H1 (cell line): ENCODE measurements at regions not wholly inside any gene's neighbourhood (a gene's known extent, or its start where the extent isn't known, plus 50 kb on each side); places are given as distances from the start of the nearest gene placed in this dataset.

Source experiments
- CTCF ChIA-PET: fragments of 300-600 bp; sonication (Branson Sonifier 250); formaldehyde crosslinking; loops from one replicate; lab custom pipeline; 2021; ENCODE audit not compliant: partially characterized antibody; lab: Charles Lee
- POLR2A ChIA-PET: fragments of 300-600 bp; sonication (Branson Sonifier 250); formaldehyde crosslinking; loops from one replicate; lab custom pipeline; 2021; ENCODE audit warnings: inconsistent platforms; ENCODE audit not compliant: partially characterized antibody; lab: Charles Lee
- DNase-seq, 2 experiments: peaks; one replicate each; pipeline versions ENCODE4 v3.0.0 to v3.0.0-alpha.2; 2010 to 2022; ENCODE audit warnings: low spot score in 2 of 2, low read depth in 1 of 2, mixed read lengths in 1 of 2
- FAIRE-seq: peaks from 2 replicates; lab custom pipeline; 2011; peaks lifted over from hg19 to GRCh38; lab: Jason Lieb, UNC
- H2AFZ ChIP-seq: 2 replicates; pipeline ENCODE4 v1.8.1; 2012; ENCODE audit warnings: low read length, inconsistent platforms
- H2AK5ac ChIP-seq: 2 replicates; pipeline ENCODE4 v1.6.1; 2013; ENCODE audit warnings: low read depth, low read length
- H2BK120ac ChIP-seq: replicated peaks from 2 replicates; pipeline ENCODE3; 2013; ENCODE audit warnings: low read depth, low read length, inconsistent platforms
- H2BK12ac ChIP-seq: 2 replicates; pipeline ENCODE4 v1.6.1; 2013; ENCODE audit warnings: low read depth, low read length
- H2BK15ac ChIP-seq: 2 replicates; pipeline ENCODE4 v1.6.1; 2013; ENCODE audit warnings: low read length
- H2BK20ac ChIP-seq: 2 replicates; pipeline ENCODE4 v1.6.1; 2013; ENCODE audit warnings: low read length
- H2BK5ac ChIP-seq: 2 replicates; pipeline ENCODE4 v1.6.1; 2013; ENCODE audit warnings: low read depth, low read length
- H3K14ac ChIP-seq: 2 replicates; pipeline ENCODE4 v1.6.1; 2013; ENCODE audit warnings: inconsistent platforms; ENCODE audit not compliant: insufficient read length
- H3K18ac ChIP-seq: 2 replicates; pipeline ENCODE4 v1.6.1; 2013; ENCODE audit warnings: low read length; ENCODE audit errors: extremely low read depth
- H3K23ac ChIP-seq: 2 replicates; pipeline ENCODE4 v1.6.1; 2013; ENCODE audit warnings: inconsistent platforms; ENCODE audit not compliant: insufficient read length
- H3K23me2 ChIP-seq: 2 replicates; pipeline ENCODE4 v1.6.1; 2013; ENCODE audit warnings: low read depth, low read length
- H3K27ac ChIP-seq: 2 replicates; pipeline ENCODE4 v1.6.1; 2011; ENCODE audit warnings: low read depth, low read length, inconsistent platforms
- H3K27me3 ChIP-seq, 4 experiments: replicated peaks in 1 of 4; 1 replicate in 1 of 4; 2 replicates in 3 of 4; pipeline versions ENCODE4 v1.6.1 to v1.8.1; 2011 to 2013; ENCODE audit warnings: low read length in 3 of 4, mild to moderate bottlenecking in 3 of 4, inconsistent platforms in 2 of 4, mixed read lengths in 2 of 4, moderate library complexity in 1 of 4; ENCODE audit not compliant: control insufficient read depth in 3 of 4, insufficient read depth in 3 of 4; ENCODE audit errors: extremely low read depth in 1 of 4
- H3K36me3 ChIP-seq, 4 experiments: 2 replicates each; pipeline versions ENCODE4 v1.6.1 to v1.8.1; 2011 to 2013; ENCODE audit warnings: mild to moderate bottlenecking in 4 of 4, low read length in 3 of 4, moderate library complexity in 2 of 4, control low read depth in 1 of 4, inconsistent platforms in 1 of 4; ENCODE audit not compliant: insufficient read depth in 4 of 4, control insufficient read depth in 2 of 4
- H3K4ac ChIP-seq: replicated peaks from 2 replicates; pipeline ENCODE3; 2013; ENCODE audit warnings: low read length, low read depth, mixed read lengths, inconsistent platforms; ENCODE audit not compliant: insufficient read length
- H3K4me1 ChIP-seq, 4 experiments: replicated peaks in 1 of 4; 1 replicate in 1 of 4; 2 replicates in 3 of 4; pipeline versions ENCODE4 v1.6.1 to v1.8.1; 2011 to 2013; ENCODE audit warnings: low read length in 3 of 4, inconsistent platforms in 2 of 4, mixed read lengths in 1 of 4; ENCODE audit not compliant: insufficient read depth in 4 of 4, control insufficient read depth in 3 of 4
- H3K4me2 ChIP-seq, 2 experiments: 2 replicates each; pipeline versions ENCODE4 v1.6.1 to v1.8.1; 2011 to 2013; ENCODE audit warnings: low read depth in 2 of 2, low read length in 2 of 2, control low read depth in 1 of 2, inconsistent platforms in 1 of 2, mild to moderate bottlenecking in 1 of 2; ENCODE audit not compliant: insufficient read depth in 1 of 2
- H3K4me3 ChIP-seq, 4 experiments: fragments of 200-600, 300-600 bp in 1 of 4; sonication (generic), shearing (Covaris generic), sonication (Bioruptor Twin) in 1 of 4; 2 replicates each; pipeline versions ENCODE4 v1.5.1 to v1.8.1; 2011 to 2016; ENCODE audit warnings: low read length in 4 of 4, low read depth in 3 of 4, control low read depth in 2 of 4, inconsistent platforms in 2 of 4, mild to moderate bottlenecking in 2 of 4, mixed read lengths in 1 of 4, moderate library complexity in 1 of 4; ENCODE audit not compliant: insufficient read depth in 2 of 4; ENCODE audit errors: extremely low read depth in 1 of 4
- H3K56ac ChIP-seq: replicated peaks from 2 replicates; pipeline ENCODE3; 2013; ENCODE audit warnings: low read depth, mild to moderate bottlenecking, mixed read lengths, low read length, inconsistent platforms; ENCODE audit not compliant: insufficient read length
- H3K79me1 ChIP-seq: 2 replicates; pipeline ENCODE4 v1.6.1; 2013; ENCODE audit warnings: low read depth, low read length, control low read depth
- H3K79me2 ChIP-seq, 2 experiments: 2 replicates each; pipeline versions ENCODE4 v1.6.1 to v1.8.1; 2012 to 2013; ENCODE audit warnings: low read length in 2 of 2, mild to moderate bottlenecking in 2 of 2, inconsistent platforms in 1 of 2; ENCODE audit not compliant: insufficient read depth in 2 of 2, control insufficient read depth in 1 of 2
- H3K9ac ChIP-seq, 4 experiments: replicated peaks in 1 of 4; 1 replicate in 1 of 4; 2 replicates in 3 of 4; pipeline versions ENCODE4 v1.6.1 to v1.8.1; 2011 to 2013; ENCODE audit warnings: low read depth in 3 of 4, low read length in 3 of 4, control low read depth in 2 of 4, mild to moderate bottlenecking in 2 of 4, moderate library complexity in 2 of 4, inconsistent platforms in 1 of 4; ENCODE audit errors: extremely low read depth in 1 of 4
- H3K9me3 ChIP-seq, 2 experiments: 2 replicates each; pipeline versions ENCODE4 v1.6.1 to v1.8.1; 2012 to 2013; ENCODE audit warnings: mild to moderate bottlenecking in 2 of 2, moderate library complexity in 2 of 2, control low read depth in 1 of 2, inconsistent platforms in 1 of 2, low read depth in 1 of 2, low read length in 1 of 2, mixed read lengths in 1 of 2; ENCODE audit not compliant: insufficient read depth in 2 of 2
- H4K20me1 ChIP-seq, 2 experiments: replicated peaks in 1 of 2; 2 replicates each; pipeline versions ENCODE3 to v1.8.1; 2011 to 2013; ENCODE audit warnings: inconsistent platforms in 2 of 2, low read length in 2 of 2, mild to moderate bottlenecking in 1 of 2; ENCODE audit not compliant: insufficient read depth in 2 of 2, control insufficient read depth in 1 of 2
- H4K5ac ChIP-seq: 2 replicates; pipeline ENCODE4 v1.6.1; 2013; ENCODE audit warnings: low read length, low read depth, mixed read lengths, inconsistent platforms; ENCODE audit not compliant: insufficient read length
- H4K8ac ChIP-seq: 2 replicates; pipeline ENCODE4 v1.8.0; 2013; ENCODE audit warnings: mild to moderate bottlenecking, moderate library complexity, low read length, inconsistent platforms; ENCODE audit not compliant: insufficient read depth; ENCODE audit errors: extremely low read depth
- H4K91ac ChIP-seq: replicated peaks from 2 replicates; pipeline ENCODE3; 2013; ENCODE audit warnings: low read length, mixed read lengths, inconsistent platforms; ENCODE audit not compliant: insufficient read length
- CREB1 ChIP-seq: IDR thresholded peaks from 2 replicates; pipeline ENCODE4 v1.6.1; 2012; ENCODE audit warnings: inconsistent platforms
- KDM4A ChIP-seq: IDR thresholded peaks from one replicate; pipeline ENCODE4 v1.7.1; 2012; ENCODE audit warnings: low read depth, mild to moderate bottlenecking, moderate library complexity, low read length, inconsistent platforms; ENCODE audit not compliant: severe bottlenecking
- KDM5A ChIP-seq: fragments of 200-600 bp; IDR thresholded peaks from 2 replicates; pipeline ENCODE4 v1.7.1; 2012; ENCODE audit warnings: mild to moderate bottlenecking, low read length, inconsistent platforms, mixed read lengths
- POLR2A ChIP-seq, 2 experiments: IDR thresholded peaks; 1 replicate in 1 of 2; 2 replicates in 1 of 2; pipeline ENCODE4 v1.6.1; 2011; ENCODE audit warnings: low read depth in 2 of 2, low read length in 2 of 2, mild to moderate bottlenecking in 2 of 2; ENCODE audit errors: control extremely low read depth in 1 of 2
- POLR2AphosphoS5 ChIP-seq: IDR thresholded peaks from 2 replicates; pipeline ENCODE4 v1.6.1; 2011; ENCODE audit warnings: low read depth, low read length
- POU5F1 ChIP-seq: IDR thresholded peaks from 2 replicates; pipeline ENCODE4 v1.6.1; 2011; ENCODE audit warnings: low read depth, mild to moderate bottlenecking, low read length, moderate library complexity
- SIN3A ChIP-seq, 2 experiments: IDR thresholded peaks in 1 of 2; conservative IDR thresholded peaks in 1 of 2; 2 replicates each; pipeline ENCODE4 v1.6.1; 2011 to 2012; ENCODE audit warnings: low read length in 2 of 2, improper control_type of control experiment in 1 of 2, low read depth in 1 of 2, mild to moderate bottlenecking in 1 of 2
- SP1 ChIP-seq: IDR thresholded peaks from 2 replicates; pipeline ENCODE4 v1.6.1; 2011; ENCODE audit warnings: low read depth, low read length
- SUZ12 ChIP-seq: fragments of 200-600 bp; sonication (generic); IDR thresholded peaks from 2 replicates; pipeline ENCODE4 v1.6.1; 2012; ENCODE audit warnings: mild to moderate bottlenecking, inconsistent platforms, low read length, moderate library complexity, mixed read lengths
- TEAD4 ChIP-seq: IDR thresholded peaks from 2 replicates; pipeline ENCODE4 v1.6.1; 2012; ENCODE audit warnings: low read depth, low read length, inconsistent platforms, mixed read lengths
- YY1 ChIP-seq: IDR thresholded peaks from 2 replicates; pipeline ENCODE4 v1.6.1; 2011; ENCODE audit warnings: low read depth, mild to moderate bottlenecking, low read length

DNA sequence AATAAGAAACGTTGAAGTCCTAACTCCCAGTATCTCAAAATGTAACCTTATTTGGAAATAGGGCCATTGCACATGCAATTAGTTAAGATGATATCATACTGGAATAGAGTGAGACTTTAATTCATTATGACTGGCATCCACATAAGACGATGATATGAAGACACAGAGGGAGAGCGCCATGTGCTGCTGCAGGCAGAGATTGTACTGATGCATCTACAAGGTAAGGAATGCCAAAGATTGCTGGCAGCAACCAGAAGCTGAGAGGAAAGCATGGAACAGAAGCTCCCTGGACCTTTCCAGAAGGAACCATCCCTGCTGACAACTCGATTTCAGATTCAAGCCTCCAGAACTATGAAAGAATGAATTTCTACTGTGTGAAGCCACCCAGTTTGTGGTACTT is 697.0 kb upstream of the INTU start (continued):
- TF ChIP-seq SUZ12 (no peak), CREB1 (no peak), SP1 (no peak)

DNA sequence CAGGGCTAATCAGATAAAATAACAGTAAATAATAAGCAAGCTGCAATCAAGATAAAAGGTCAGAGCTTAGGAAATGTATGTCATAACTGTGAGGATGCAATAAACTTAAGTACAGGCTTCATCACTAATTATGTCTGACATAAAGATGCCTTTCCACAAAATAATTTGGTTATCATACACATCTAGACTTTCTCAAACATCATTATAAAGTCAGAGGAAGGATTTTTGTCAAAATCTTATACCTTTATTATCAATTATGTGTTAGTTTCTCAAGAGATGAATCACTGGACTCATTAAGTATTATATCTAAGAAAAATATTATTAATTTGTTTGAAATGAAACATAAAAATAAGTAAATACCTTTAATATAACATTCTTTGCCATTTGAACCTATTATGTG is 695.4 kb upstream of the INTU start:
- Histone ChIP-seq H2BK12ac (no peak overlapping the region), H3K36me3 (no peaks in the 10 kb centered on the region), H3K4me2 (no peak overlapping the region), H3K79me1 (no peaks in the 10 kb centered on the region), H3K9ac (no peak overlapping the region), H3K56ac (no peak overlapping the region), H2BK5ac (no peak overlapping the region), H3K4ac (no peak overlapping the region), H3K14ac (no peak overlapping the region), H2BK15ac (no peak overlapping the region), H4K5ac (no peak overlapping the region), H3K18ac (no peak overlapping the region), H3K23ac (no peak overlapping the region), H3K4me3 (no peak overlapping the region), H3K23me2 (no peaks in the 10 kb centered on the region), H2AK5ac (no peak overlapping the region), H4K91ac (no peak overlapping the region), H3K9me3 (no peaks in the 10 kb centered on the region), H2AFZ (no peak overlapping the region), H4K20me1 (no peaks in the 10 kb centered on the region), H3K79me2 (no peaks in the 10 kb centered on the region), H3K27ac (no peak overlapping the region), H4K8ac (no peak overlapping the region), H2BK20ac (no peak overlapping the region), H3K27me3 (no peaks in the 10 kb centered on the region), H2BK120ac (no peak overlapping the region), H3K4me1 (no peaks in the 10 kb centered on the region)
- no peak for FAIRE-seq
- ChIA-PET POLR2A (no interaction called here), CTCF (no interaction called here)
- TF ChIP-seq TEAD4 = no peak
- no peak for TF ChIP-seq KDM4A
- TF ChIP-seq CREB1 = no peak
- no peak for TF ChIP-seq POLR2AphosphoS5
- TF ChIP-seq POU5F1 = no peak
- no peak for TF ChIP-seq SIN3A (conservative IDR thresholded peaks at IDR 0.05 in 1 of 2, IDR thresholded peaks at IDR 0.05 in 1 of 2; ENCODE audit: low read depth in 1 of 2, low read length in 2 of 2)
- TF ChIP-seq POLR2A (IDR thresholded peaks at IDR 0.05; ENCODE audit: control extremely low read depth in 1 of 2, low read depth in 2 of 2, low read length in 2 of 2) = no peak
- TF ChIP-seq YY1 = no peak
- TF ChIP-seq KDM5A = no peak
- DNase-seq = no peak
